ENCODE measurements at regions not wholly inside any gene's neighbourhood (a gene's known extent, or its start where the extent isn't known, plus 50 kb on each side); places are given as distances from the start of the nearest gene placed in this dataset.

DNA sequence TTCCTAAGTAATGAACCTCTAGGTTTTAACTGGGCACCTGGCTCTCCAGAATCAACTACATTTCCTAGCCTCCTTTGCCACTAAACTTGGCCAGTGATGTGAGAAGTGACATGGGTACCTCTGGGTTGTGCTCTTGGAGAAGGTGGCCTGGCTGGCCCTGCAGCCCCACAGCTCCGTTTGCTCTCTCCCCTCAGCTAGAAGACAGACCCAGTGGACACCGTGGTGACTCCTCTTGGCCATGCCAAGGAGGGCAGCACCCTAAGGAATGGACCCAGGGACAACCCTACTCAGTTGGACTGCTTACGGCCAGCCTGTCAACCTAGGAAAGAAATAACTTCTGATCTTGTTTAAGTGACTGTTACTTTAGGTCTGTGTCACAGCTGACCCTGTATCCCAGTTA lies 151.4 kb downstream of the TMEM132E start:
- H3K36me3 ChIP-seq (ENCODE audit: insufficient read depth, insufficient read length, low read length): no peaks in the 10 kb centered on the region
- H3K27me3 ChIP-seq (ENCODE audit: insufficient read depth, insufficient read length): no peaks in the 10 kb centered on the region
- no peaks in the 10 kb centered on the region for H3K4me1 ChIP-seq (ENCODE audit: insufficient read depth, insufficient read length)
- no peak overlapping the region for H3K4me3 ChIP-seq (ENCODE audit: insufficient read length, low read depth)
- no peak for DNase-seq (ENCODE audit: low read depth, low spot score)
- no peak for TF ChIP-seq YY1 (IDR thresholded peaks at IDR 0.05; ENCODE audit: insufficient read depth, insufficient read length)
- TF ChIP-seq SUZ12 (IDR thresholded peaks at IDR 0.05; ENCODE audit: extremely low read depth, insufficient read depth, insufficient read length): no peak
- H3K9ac ChIP-seq (ENCODE audit: insufficient read length, low read depth): no peak overlapping the region
- H3K9me3 ChIP-seq (ENCODE audit: insufficient read depth, low read length): peaks cover 10% of the 10 kb centered on the region; the same call in 1 of the 2 replicates

DNA sequence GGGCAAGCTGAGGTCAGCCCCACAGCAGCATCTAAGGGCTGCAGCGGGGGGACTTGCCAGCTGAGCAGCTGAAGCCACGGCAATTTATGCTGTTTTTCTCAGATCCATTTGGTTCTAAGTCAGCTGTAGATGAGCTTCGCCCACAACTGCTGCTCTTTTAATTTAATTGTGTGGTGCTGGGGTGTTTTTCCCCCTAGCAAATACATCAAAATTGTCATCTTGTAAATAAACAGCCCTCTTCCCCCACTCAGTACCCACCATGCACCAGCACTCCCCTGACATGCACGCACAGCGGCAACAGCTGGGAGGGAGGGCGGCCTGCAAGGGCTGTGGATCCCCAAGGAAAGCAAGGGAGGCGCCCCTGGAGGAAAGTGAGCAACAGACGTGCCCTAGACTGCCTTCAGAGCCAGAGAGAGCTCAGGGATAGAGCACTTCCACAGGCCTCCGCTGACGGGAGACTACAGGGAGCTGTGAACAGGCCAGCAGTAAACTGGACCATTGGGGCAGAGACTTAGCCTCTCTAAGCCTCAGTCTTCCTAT lies 149.5 kb downstream of the TMEM132E start:
- no peaks in the 10 kb centered on the region for H3K36me3 ChIP-seq (ENCODE audit: insufficient read depth, insufficient read length, low read length)
- TF ChIP-seq YY1 (IDR thresholded peaks at IDR 0.05; ENCODE audit: insufficient read depth, insufficient read length): no peak
- TF ChIP-seq SUZ12 (IDR thresholded peaks at IDR 0.05; ENCODE audit: extremely low read depth, insufficient read depth, insufficient read length): no peak
- no peak for TF ChIP-seq ZNF274 (IDR thresholded peaks at IDR 0.05; ENCODE audit: low read depth, low read length)
- H3K9ac ChIP-seq (ENCODE audit: insufficient read length, low read depth): no peak overlapping the region
- no peaks in the 10 kb centered on the region for H3K4me1 ChIP-seq (ENCODE audit: insufficient read depth, insufficient read length)
- no peak for DNase-seq (ENCODE audit: low read depth, low spot score)
- no peak overlapping the region for H3K4me3 ChIP-seq (ENCODE audit: insufficient read length, low read depth)
- H3K27me3 ChIP-seq (ENCODE audit: insufficient read depth, insufficient read length): no peaks in the 10 kb centered on the region
- H3K9me3 ChIP-seq (ENCODE audit: insufficient read depth, low read length): peaks cover 10% of the 10 kb centered on the region; the same call in 1 of the 2 replicates

DNA sequence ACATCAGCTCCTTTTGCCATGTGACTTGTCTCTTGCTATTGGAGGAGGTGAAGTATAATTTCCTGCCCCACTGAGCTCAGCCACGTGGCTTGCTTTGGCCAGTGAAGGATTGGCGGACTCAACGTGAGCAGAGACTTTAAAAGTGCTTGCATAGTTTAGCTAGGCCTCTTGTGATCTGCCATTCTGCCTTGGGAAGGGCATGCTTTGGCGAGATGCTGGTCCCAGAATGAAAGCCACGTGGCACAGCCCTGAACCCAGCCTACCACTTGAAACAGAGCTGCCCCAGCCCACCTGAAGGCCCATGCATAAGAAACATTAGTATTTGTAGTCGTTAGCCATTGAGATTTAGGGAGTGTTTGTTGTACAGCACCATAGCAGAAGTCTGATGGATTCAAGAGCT lies 148.2 kb downstream of the TMEM132E start:
- Histone ChIP-seq H3K9me3 (ENCODE audit: insufficient read depth, low read length) (peaks cover 10% of the 10 kb centered on the region; the same call in 1 of the 2 replicates), H3K27me3 (ENCODE audit: insufficient read depth, insufficient read length) (peaks cover 3% of the 10 kb centered on the region), H3K36me3 (ENCODE audit: insufficient read depth, insufficient read length, low read length) (no peaks in the 10 kb centered on the region), H3K9ac (ENCODE audit: insufficient read length, low read depth) (no peak overlapping the region), H3K4me1 (ENCODE audit: insufficient read depth, insufficient read length) (no peaks in the 10 kb centered on the region), H3K4me3 (ENCODE audit: insufficient read length, low read depth) (no peak overlapping the region)
- no peak for DNase-seq (ENCODE audit: low read depth, low spot score)
- no peak for TF ChIP-seq SUZ12 (IDR thresholded peaks at IDR 0.05; ENCODE audit: extremely low read depth, insufficient read depth, insufficient read length)
- no peak for TF ChIP-seq YY1 (IDR thresholded peaks at IDR 0.05; ENCODE audit: insufficient read depth, insufficient read length)
- no peak for TF ChIP-seq ZNF274 (IDR thresholded peaks at IDR 0.05; ENCODE audit: low read depth, low read length)

DNA sequence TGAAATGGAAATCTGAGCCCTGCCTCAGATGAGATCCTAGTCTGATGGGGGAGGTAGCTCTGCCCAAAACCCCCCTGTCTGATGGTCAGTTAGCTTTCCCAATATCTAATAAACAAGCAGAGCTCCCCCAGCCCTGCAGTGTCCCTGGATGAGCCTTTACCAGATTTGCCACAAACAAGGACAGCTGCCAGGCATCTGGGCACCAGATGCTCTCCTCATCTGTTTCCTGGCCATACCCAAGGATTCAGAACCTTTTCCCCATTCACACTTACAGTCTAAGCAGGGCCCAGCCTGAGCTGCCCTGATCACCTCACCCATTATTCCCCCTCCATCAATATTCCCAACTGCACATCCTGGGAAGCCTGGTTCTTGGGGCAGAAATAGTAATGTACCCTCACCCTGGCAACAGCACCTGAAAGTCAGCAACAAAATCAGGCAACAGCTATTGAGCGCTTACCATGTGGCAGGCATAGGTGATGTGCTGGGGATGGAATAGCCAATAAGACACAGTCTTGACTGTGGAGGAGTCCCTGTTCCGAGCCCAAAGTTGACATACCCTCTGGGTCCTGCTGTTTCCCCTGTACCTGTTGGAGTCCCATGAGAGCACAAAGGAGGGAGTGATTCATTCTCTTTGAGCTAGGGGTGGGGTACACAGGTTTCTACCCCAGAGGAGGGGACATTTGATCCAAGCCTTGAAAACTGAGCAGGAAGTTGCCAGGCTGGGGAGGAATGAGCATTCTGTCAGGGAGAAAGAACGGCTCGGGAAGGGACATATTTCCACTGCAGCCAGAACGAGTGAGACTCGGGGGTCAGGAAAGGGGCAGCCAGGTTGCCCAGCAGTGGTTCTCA lies 147.4 kb downstream of the TMEM132E start:
- TF ChIP-seq ZNF274 (IDR thresholded peaks at IDR 0.05; ENCODE audit: low read depth, low read length) (no peak), SUZ12 (IDR thresholded peaks at IDR 0.05; ENCODE audit: extremely low read depth, insufficient read depth, insufficient read length) (no peak), YY1 (IDR thresholded peaks at IDR 0.05; ENCODE audit: insufficient read depth, insufficient read length) (no peak)
- DNase-seq (ENCODE audit: low read depth, low spot score): no peak
- Histone ChIP-seq H3K27me3 (ENCODE audit: insufficient read depth, insufficient read length) (peaks cover 3% of the 10 kb centered on the region), H3K4me3 (ENCODE audit: insufficient read length, low read depth) (no peak overlapping the region), H3K36me3 (ENCODE audit: insufficient read depth, insufficient read length, low read length) (no peaks in the 10 kb centered on the region), H3K4me1 (ENCODE audit: insufficient read depth, insufficient read length) (no peaks in the 10 kb centered on the region), H3K9ac (ENCODE audit: insufficient read length, low read depth) (no peak overlapping the region), H3K9me3 (ENCODE audit: insufficient read depth, low read length) (peaks cover 8% of the 10 kb centered on the region; the same call in 1 of the 2 replicates)

DNA sequence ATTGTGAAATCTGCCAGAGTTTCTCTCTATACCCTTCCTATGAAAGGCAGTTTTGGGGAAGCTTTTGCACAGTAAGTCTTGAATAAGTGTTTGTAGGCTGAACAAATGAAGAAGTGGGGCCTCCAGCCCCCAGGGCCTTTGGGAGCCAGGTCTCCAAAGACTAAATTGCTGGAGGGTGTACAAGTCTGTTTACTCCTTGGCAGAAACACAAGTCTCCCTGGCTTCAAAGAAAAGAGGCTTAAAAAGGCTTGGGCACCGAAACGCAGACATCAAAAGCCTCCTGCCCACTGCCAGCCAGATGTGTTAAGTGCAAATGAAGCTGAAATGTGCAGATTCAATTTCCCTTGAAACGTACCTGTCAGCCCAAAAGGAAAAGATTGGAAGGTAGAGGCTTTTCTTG lies 146.3 kb downstream of the TMEM132E start:
- H3K4me1 ChIP-seq (ENCODE audit: insufficient read depth, insufficient read length): no peaks in the 10 kb centered on the region
- H3K36me3 ChIP-seq (ENCODE audit: insufficient read depth, insufficient read length, low read length): no peaks in the 10 kb centered on the region
- H3K9me3 ChIP-seq (ENCODE audit: insufficient read depth, low read length): no peaks in the 10 kb centered on the region
- H3K27me3 ChIP-seq (ENCODE audit: insufficient read depth, insufficient read length): peaks cover 3% of the 10 kb centered on the region
- TF ChIP-seq ZNF274 (IDR thresholded peaks at IDR 0.05; ENCODE audit: low read depth, low read length) (no peak), YY1 (IDR thresholded peaks at IDR 0.05; ENCODE audit: insufficient read depth, insufficient read length) (no peak), SUZ12 (IDR thresholded peaks at IDR 0.05; ENCODE audit: extremely low read depth, insufficient read depth, insufficient read length) (no peak)
- no peak for DNase-seq (ENCODE audit: low read depth, low spot score)
- H3K4me3 ChIP-seq (ENCODE audit: insufficient read length, low read depth): no peak overlapping the region
- no peak overlapping the region for H3K9ac ChIP-seq (ENCODE audit: insufficient read length, low read depth)

DNA sequence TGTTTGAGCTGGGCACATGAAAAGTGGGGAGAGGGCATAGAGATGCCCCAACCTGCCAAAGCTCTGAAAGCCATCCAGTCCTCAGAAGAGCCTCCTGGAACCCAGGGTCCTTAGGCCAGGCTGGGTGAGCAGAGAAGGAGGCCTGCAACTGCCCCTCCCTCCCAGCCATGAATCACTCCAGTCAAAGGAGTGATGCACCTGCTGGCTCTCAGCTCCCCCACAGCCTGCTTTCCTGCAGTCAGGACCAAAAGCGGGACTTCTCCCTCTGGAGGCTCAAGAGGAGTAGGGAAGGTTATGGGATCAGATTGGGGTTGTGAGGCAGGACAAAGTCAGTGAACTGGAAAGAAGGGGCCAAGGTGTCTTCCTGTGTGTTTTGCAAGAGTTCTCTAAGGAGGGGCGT lies 145.6 kb downstream of the TMEM132E start:
- no peak overlapping the region for H3K4me3 ChIP-seq (ENCODE audit: insufficient read length, low read depth)
- TF ChIP-seq ZNF274 (IDR thresholded peaks at IDR 0.05; ENCODE audit: low read depth, low read length): no peak
- TF ChIP-seq SUZ12 (IDR thresholded peaks at IDR 0.05; ENCODE audit: extremely low read depth, insufficient read depth, insufficient read length): no peak
- TF ChIP-seq YY1 (IDR thresholded peaks at IDR 0.05; ENCODE audit: insufficient read depth, insufficient read length): no peak
- no peak overlapping the region for H3K9ac ChIP-seq (ENCODE audit: insufficient read length, low read depth)
- no peaks in the 10 kb centered on the region for H3K9me3 ChIP-seq (ENCODE audit: insufficient read depth, low read length)
- no peak for DNase-seq (ENCODE audit: low read depth, low spot score)
- peaks cover 3% of the 10 kb centered on the region for H3K27me3 ChIP-seq (ENCODE audit: insufficient read depth, insufficient read length)
- H3K36me3 ChIP-seq (ENCODE audit: insufficient read depth, insufficient read length, low read length): no peaks in the 10 kb centered on the region
- H3K4me1 ChIP-seq (ENCODE audit: insufficient read depth, insufficient read length): no peaks in the 10 kb centered on the region

DNA sequence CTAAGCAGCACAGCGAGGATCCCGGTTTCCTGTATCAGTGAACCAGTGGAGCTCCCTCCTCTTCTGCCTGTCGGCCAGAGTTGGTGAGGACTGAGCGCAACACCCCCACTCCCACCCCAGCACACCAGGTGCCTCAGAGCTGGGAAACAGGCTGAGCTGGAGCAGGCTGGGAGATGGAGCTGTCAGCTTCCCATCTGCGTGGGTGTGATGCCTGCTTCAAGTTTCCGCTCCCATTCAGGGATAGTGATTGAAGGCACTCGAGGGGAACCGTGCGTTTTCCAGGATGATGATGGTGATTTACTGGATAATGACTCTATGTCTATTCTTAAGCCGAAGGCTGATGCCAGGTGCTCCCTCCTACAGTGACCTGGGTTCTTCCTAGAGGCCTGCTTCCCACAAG lies 144.5 kb downstream of the TMEM132E start:
- H3K9me3 ChIP-seq (ENCODE audit: insufficient read depth, low read length): no peaks in the 10 kb centered on the region
- H3K36me3 ChIP-seq (ENCODE audit: insufficient read depth, insufficient read length, low read length): no peaks in the 10 kb centered on the region
- peaks cover 3% of the 10 kb centered on the region for H3K27me3 ChIP-seq (ENCODE audit: insufficient read depth, insufficient read length)
- no peak for TF ChIP-seq YY1 (IDR thresholded peaks at IDR 0.05; ENCODE audit: insufficient read depth, insufficient read length)
- TF ChIP-seq SUZ12 (IDR thresholded peaks at IDR 0.05; ENCODE audit: extremely low read depth, insufficient read depth, insufficient read length): no peak
- TF ChIP-seq ZNF274 (IDR thresholded peaks at IDR 0.05; ENCODE audit: low read depth, low read length): no peak
- no peak for DNase-seq (ENCODE audit: low read depth, low spot score)
- no peaks in the 10 kb centered on the region for H3K4me1 ChIP-seq (ENCODE audit: insufficient read depth, insufficient read length)
- H3K9ac ChIP-seq (ENCODE audit: insufficient read length, low read depth): no peak overlapping the region
- H3K4me3 ChIP-seq (ENCODE audit: insufficient read length, low read depth): no peak overlapping the region
